ENCODE measurements at regions not wholly inside any gene's neighbourhood (a gene's known extent, or its start where the extent isn't known, plus 50 kb on each side); places are given as distances from the start of the nearest gene placed in this dataset.

DNA sequence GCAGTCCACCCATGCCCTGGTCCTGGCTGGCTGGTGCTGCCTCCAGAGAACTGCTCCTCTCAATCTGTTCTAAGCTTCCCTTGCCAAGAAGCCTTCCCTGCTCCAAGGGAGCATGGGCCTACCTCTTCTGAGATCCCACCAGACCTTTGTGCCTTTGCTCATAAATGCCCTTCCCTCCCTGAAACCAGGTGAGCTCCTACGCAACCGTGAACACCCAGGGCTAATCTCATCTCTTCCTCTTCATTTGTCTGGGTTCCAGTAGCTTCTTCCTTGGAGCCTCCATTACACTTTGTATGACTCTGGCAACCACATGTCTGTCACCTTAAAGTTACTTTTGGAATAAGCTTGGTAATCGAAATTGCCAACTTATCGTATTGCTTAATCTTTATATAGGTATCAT lies 270.6 kb downstream of the PBX3 start:
- DNase-seq (ENCODE audit: low spot score) (no peak), ATAC-seq (no peak)

- DNase-seq (ENCODE audit: low spot score) (no peak), ATAC-seq (no peak)
Observed at GRCh38 chr9:126020836-126021235, 273.7 kb downstream of the PBX3 start.

GRCh38 chr9:126023962-126024361 lies 276.8 kb downstream of the PBX3 start:
- DNase-seq (ENCODE audit: low spot score): no peak

GRCh38 chr9:126024581-126025230 lies 277.5 kb downstream of the PBX3 start:
- DNase-seq (ENCODE audit: low spot score): no peak
- no peak for ATAC-seq

More at GRCh38 chr9:126023962-126024361, 276.8 kb downstream of the PBX3 start:
- ATAC-seq: no peak

DNA sequence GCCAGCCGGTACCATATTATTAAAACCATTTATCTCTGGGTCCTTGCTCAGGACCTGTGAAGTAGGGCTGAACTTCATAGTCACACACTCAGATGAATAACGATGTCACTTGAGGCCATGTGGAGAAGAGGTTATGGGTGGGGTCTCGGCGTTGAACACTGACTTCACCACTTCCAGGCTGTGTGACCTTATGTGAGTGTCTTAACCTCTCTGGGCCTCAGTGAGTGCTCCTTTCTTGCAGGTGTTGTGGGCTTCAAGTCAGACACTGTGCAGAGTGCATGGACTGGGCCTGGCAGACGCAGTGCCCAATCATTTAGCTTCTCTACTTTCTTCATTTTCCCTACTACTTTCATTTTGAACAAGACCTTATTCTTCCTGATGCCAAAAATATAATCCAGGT lies 278.8 kb downstream of the PBX3 start:
- DNase-seq (ENCODE audit: low spot score) (no peak), ATAC-seq (no peak)

DNA sequence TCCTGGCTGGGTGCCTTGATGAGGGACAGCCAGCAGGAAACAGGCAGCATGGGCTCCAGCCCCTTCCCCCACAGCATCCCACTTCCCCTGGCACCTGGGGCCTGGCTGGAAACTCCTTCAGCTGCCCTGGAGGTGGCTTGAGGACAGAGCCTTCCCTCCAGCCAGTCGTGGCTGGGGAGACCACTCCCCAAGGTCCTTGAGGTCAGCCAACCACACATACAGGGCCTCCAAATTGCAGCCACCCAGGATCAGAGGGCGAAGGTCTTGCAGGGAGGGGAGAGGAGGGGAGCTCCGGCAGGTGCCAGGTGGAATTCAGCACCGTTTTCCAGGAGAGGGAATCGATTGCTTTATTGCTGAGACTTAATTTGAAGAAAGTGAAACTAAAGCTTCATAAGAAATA lies 280.4 kb downstream of the PBX3 start:
- ATAC-seq (peak; percentile 76), DNase-seq (ENCODE audit: low spot score) (no peak)

GRCh38 chr9:126028746-126029145 lies 281.6 kb downstream of the PBX3 start:
- no peak for ATAC-seq
- DNase-seq (ENCODE audit: low spot score): no peak

DNA sequence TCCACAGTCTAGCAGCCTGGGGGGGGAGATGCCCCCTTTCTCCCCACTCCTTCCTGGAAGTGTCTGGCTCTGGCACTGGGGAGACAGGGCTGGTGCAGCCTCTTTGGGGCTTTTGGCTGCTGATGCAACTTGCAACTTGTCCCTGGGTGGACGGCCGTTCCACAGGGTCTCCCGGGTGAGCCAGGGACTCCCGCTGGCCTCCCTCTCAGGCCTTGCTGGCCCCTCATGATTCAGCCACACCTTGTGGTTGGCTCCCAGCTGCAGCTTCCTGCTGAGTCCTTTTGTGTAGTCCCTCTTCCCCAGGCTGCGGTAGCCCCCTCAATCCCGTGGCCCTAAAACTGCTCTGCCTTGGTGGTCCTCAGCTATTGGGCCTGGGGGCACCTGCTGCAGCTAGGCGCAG lies 283.5 kb downstream of the PBX3 start:
- no peak for ATAC-seq
- DNase-seq (ENCODE audit: low spot score): no peak

- ATAC-seq (no peak), DNase-seq (ENCODE audit: low spot score) (no peak)
Observed at GRCh38 chr9:126031116-126031515, 283.9 kb downstream of the PBX3 start.

DNA sequence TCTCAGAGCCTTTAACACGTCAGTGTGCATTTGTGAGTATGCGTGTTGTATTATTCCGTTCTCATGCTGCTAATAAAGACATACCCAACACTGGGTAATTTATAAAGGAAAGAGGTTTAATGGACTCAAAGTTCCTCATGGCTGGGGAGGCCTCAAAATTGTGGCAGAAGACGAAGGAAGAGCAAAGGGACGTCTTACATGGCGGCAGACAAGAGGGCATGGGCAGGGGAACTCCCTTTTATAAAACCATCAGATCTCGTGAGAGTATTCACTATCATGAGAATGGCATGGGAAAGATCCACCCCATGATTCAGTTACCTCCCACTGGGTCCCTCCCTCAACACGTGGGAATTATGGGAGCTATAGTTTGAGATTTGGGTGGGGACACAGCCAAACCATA lies 285.0 kb downstream of the PBX3 start:
- DNase-seq (ENCODE audit: low spot score) (no peak), ATAC-seq (no peak)

DNA sequence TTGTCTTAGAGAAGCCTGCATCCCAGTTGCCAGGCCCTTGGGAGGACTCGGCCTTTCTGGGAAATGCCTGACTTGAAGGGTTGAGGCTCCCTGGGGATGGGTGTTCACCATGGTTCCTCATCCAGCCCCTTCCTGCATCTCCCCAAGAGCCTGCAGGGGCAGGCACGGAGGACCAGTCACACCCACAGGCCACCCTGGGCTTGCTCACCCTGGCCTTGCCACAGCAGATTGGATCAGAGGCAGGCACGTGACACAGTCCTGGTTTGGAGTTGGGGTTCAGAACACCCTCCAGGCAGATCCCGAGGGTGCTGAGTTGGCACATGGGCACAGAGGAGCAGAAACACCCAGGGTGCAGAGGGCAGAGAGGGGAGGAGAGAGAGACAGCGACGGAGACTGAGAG lies 286.1 kb downstream of the PBX3 start:
- DNase-seq (ENCODE audit: low spot score) (no peak), ATAC-seq (no peak)

GRCh38 chr9:126033956-126034355 lies 286.8 kb downstream of the PBX3 start:
- no peak for DNase-seq (ENCODE audit: low spot score)
- no peak for ATAC-seq

DNA sequence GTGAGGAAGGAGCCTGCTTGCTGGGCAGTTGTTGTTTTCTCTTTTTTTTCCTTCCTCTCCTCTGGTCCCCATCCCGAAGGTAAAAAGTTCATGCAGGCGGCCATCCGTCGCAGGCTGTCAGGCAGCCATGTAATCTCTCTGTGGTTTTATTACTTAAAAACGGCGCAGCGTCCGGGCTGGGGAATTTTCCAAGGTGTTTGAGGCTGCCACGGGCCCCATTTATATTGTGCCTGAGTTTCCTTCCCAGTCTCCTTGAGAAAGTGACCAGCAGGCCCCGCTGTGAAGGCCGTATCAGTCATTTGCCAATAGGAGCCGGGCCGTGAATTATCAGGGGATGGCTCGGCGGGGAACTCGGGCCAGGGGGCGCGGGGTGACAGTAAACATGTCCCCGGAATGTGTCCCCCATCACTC lies 289.7 kb downstream of the PBX3 start:
- DNase-seq (ENCODE audit: low spot score) (no peak), ATAC-seq (no peak)

- DNase-seq (ENCODE audit: low spot score) (no peak), ATAC-seq (no peak)
Observed at GRCh38 chr9:126038790-126039189, 287.8 kb upstream of the MVB12B start.

- DNase-seq (ENCODE audit: low spot score) (no peak), ATAC-seq (no peak)
Observed at GRCh38 chr9:126043681-126044080, 282.9 kb upstream of the MVB12B start.

DNA sequence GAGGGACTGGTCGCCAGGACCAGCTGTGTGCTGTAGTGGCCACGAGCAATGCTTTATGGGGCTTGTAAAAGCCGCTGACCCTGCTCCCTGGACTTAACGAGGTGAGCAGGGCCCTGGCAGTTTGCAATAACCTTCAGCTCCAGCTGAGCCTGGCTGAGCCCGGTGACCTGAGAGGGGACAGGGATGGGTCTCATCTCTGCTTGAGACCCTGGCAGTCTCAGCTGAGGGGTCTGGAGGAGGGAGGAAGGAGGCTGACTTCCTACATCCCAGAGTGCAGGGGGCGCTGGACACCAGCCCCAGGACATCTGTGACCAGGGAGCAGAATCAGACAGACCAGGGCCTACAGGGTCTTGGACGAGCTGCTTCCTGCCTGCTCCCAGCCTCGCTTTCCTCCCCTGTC lies 277.5 kb upstream of the MVB12B start:
- ATAC-seq: no peak
- DNase-seq (ENCODE audit: low spot score): no peak

GRCh38 chr9:126049896-126050604 lies 276.6 kb upstream of the MVB12B start:
- DNase-seq (ENCODE audit: low spot score) (no peak), ATAC-seq (no peak)

DNA sequence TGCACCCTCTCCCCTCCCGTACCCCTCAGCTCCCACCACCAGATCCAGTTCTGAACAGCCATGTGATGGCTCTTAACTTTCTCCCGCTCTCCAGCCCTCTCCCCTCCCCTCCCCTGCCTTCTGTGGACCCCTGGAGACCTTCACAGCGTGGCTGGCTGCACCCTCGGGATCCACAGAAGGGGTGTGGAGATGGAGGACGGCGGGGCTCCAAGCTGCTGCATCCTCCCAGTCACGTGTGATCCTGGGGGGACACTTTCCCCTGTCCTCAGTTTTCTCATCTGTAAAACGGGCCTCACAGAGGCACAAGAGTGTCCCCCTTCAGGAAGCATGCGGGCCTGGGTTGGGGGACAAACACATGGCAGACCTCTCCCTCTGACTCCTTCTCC lies 276.0 kb upstream of the MVB12B start:
- ATAC-seq: no peak
- DNase-seq (ENCODE audit: low spot score): no peak

DNA sequence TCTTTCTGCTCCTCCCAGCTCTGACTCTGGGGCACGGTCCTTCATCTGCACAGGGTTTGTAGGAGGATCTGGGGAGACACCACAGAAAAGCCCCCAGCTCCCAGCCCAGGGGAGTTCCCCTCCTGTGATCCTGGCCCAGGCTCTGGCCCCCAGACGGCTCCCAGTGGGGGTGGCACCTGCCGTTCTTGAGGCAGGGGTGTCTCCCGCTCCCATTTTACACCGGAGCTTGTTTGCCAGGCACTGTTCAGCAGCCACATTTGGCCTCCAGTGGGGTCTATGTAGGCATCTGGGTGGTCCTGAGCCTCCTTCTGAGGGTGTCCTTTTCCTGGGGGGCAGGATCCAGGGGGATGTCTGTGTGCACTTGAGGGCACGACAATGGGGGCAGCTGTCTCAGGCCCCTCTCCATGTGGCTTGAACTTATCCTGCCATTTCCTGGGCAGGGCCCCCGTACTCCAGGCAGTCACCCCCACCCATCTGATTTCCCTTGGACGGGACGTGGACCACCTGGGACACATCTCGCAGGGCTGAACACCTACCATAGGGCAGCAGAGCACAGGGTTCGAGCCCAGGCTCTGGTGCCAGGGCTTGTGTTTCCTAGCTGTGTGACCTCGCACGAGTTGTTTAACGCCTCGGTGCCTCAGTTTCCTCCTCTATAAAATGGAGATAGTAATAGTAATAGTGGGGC lies 275.0 kb upstream of the MVB12B start:
- DNase-seq (ENCODE audit: low spot score) (no peak), ATAC-seq (no peak)

DNA sequence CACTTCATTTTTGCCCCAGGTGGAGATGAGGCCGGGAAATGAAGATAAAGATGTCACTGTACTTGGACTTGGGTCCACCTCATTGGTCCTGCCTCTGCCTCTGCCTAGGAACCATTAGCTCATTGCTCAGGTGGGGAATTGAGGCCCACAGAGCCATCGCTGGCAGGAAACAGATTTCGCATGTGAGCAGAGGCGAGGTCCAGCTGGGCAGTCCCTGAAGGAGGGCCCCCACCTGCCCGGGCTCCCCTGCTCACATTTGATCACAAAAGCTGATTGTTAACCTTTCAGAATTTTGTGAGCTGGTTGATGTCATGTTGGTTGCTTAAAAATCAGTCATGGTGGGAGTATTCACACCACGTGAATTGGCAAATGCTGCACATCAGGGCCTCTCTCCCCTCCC lies 273.8 kb upstream of the MVB12B start:
- no peak for ATAC-seq
- no peak for DNase-seq (ENCODE audit: low spot score)

- ATAC-seq: no peak
- no peak for DNase-seq (ENCODE audit: low spot score)
Observed at GRCh38 chr9:126053913-126054312, 272.7 kb upstream of the MVB12B start.

DNA sequence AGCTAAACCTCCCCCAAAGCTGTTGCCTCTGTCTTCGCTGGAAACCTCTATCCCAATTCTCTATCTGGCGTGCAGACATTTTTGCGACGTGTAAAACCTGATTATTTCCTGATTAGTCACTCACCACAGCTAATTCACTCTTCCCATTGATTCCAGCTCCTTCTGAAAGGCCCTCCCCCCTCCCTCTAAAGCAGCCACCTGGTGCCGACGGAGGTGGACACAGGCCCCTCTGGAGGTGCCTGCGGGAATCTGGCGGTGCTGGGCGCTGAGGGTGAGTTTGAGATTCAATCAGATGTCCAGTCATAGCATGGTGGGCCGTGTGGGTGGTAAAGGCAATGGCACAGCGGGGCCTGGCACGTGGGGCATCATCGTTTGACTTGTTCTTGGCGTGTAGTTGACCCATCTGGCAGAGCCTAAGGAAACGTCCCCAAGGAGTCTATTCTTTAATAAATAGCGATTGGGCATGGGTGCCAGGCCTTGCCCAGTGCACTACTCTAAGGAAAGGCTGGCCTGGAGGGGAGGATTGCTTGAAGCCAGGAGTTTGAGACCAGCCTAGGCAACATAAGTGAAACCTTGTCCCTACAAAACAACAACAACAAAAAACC lies 271.1 kb upstream of the MVB12B start:
- ATAC-seq (no peak), DNase-seq (ENCODE audit: low spot score) (no peak)
